ENCODE measurements at regions not wholly inside any gene's neighbourhood (a gene's known extent, or its start where the extent isn't known, plus 50 kb on each side); places are given as distances from the start of the nearest gene placed in this dataset.
"Not testable (repeated sequence)": the region's sequence is repeated elsewhere in the genome, so short reads cannot be mapped to it uniquely, and the experiment has no call there.

- Mint-ChIP-seq H3K4me3 (no peak overlapping the region), H3K9me3 (peaks cover 4% of the 10 kb centered on the region), H3K27ac (no peak overlapping the region), H3K4me1 (ENCODE audit: low read depth) (no peaks in the 10 kb centered on the region), H3K27me3 (no peaks in the 10 kb centered on the region), H3K36me3 (ENCODE audit: low read depth) (no peaks in the 10 kb centered on the region)
Measured at GRCh38 chr1:73499671-73500070, 698.3 kb downstream of the LRRIQ3 start.

GRCh38 chr1:73491621-73492020 lies 706.4 kb downstream of the LRRIQ3 start:
- no peak overlapping the region for H3K4me3 Mint-ChIP-seq
- H3K27me3 Mint-ChIP-seq: no peaks in the 10 kb centered on the region
- H3K36me3 Mint-ChIP-seq (ENCODE audit: low read depth): no peaks in the 10 kb centered on the region
- H3K9me3 Mint-ChIP-seq: peaks cover 14% of the 10 kb centered on the region
- H3K27ac Mint-ChIP-seq: no peak overlapping the region
- H3K4me1 Mint-ChIP-seq (ENCODE audit: low read depth): no peaks in the 10 kb centered on the region

- Mint-ChIP-seq H3K36me3 (ENCODE audit: low read depth) (no peaks in the 10 kb centered on the region), H3K27me3 (no peaks in the 10 kb centered on the region), H3K27ac (no peak overlapping the region), H3K9me3 (peaks cover 2% of the 10 kb centered on the region), H3K4me3 (no peak overlapping the region), H3K4me1 (ENCODE audit: low read depth) (no peaks in the 10 kb centered on the region)
Measured at GRCh38 chr1:73475316-73475870, 722.6 kb downstream of the LRRIQ3 start.

GRCh38 chr1:73472810-73473209 lies 725.2 kb downstream of the LRRIQ3 start:
- Mint-ChIP-seq H3K27me3 (no peaks in the 10 kb centered on the region), H3K27ac (no peak overlapping the region), H3K36me3 (ENCODE audit: low read depth) (no peaks in the 10 kb centered on the region), H3K4me3 (no peak overlapping the region), H3K4me1 (ENCODE audit: low read depth) (no peaks in the 10 kb centered on the region), H3K9me3 (peaks cover 5% of the 10 kb centered on the region)

GRCh38 chr1:73467731-73468130 lies 730.2 kb downstream of the LRRIQ3 start:
- no peak overlapping the region for H3K27ac Mint-ChIP-seq
- H3K4me3 Mint-ChIP-seq: no peak overlapping the region
- peaks cover 11% of the 10 kb centered on the region for H3K9me3 Mint-ChIP-seq
- no peaks in the 10 kb centered on the region for H3K4me1 Mint-ChIP-seq (ENCODE audit: low read depth)
- H3K36me3 Mint-ChIP-seq (ENCODE audit: low read depth): no peaks in the 10 kb centered on the region
- H3K27me3 Mint-ChIP-seq: no peaks in the 10 kb centered on the region

GRCh38 chr1:73463873-73464272 lies 734.1 kb downstream of the LRRIQ3 start:
- Mint-ChIP-seq H3K4me3 (no peak overlapping the region), H3K36me3 (ENCODE audit: low read depth) (no peaks in the 10 kb centered on the region), H3K9me3 (peaks cover 14% of the 10 kb centered on the region), H3K27ac (no peak overlapping the region), H3K4me1 (ENCODE audit: low read depth) (no peaks in the 10 kb centered on the region), H3K27me3 (no peaks in the 10 kb centered on the region)

- H3K27me3 Mint-ChIP-seq: no peaks in the 10 kb centered on the region
- H3K36me3 Mint-ChIP-seq (ENCODE audit: low read depth): no peaks in the 10 kb centered on the region
- H3K9me3 Mint-ChIP-seq: peaks cover 7% of the 10 kb centered on the region
- no peaks in the 10 kb centered on the region for H3K4me1 Mint-ChIP-seq (ENCODE audit: low read depth)
- no peak overlapping the region for H3K27ac Mint-ChIP-seq
- no peak overlapping the region for H3K4me3 Mint-ChIP-seq
Measured at GRCh38 chr1:73452522-73452921, 745.5 kb downstream of the LRRIQ3 start.

- H3K4me1 Mint-ChIP-seq (ENCODE audit: low read depth); H3K27ac Mint-ChIP-seq; H3K9me3 Mint-ChIP-seq; H3K36me3 Mint-ChIP-seq (ENCODE audit: low read depth); H3K4me3 Mint-ChIP-seq; H3K27me3 Mint-ChIP-seq: not testable (repeated sequence)
Measured at GRCh38 chr1:73450668-73451067, 747.3 kb downstream of the LRRIQ3 start.

GRCh38 chr1:73411479-73411878 lies 786.5 kb downstream of the LRRIQ3 start:
- Mint-ChIP-seq H3K27ac (no peak overlapping the region), H3K36me3 (ENCODE audit: low read depth) (no peaks in the 10 kb centered on the region), H3K4me1 (ENCODE audit: low read depth) (no peaks in the 10 kb centered on the region), H3K4me3 (no peak overlapping the region), H3K9me3 (no peaks in the 10 kb centered on the region), H3K27me3 (no peaks in the 10 kb centered on the region)

GRCh38 chr1:73401666-73402065 lies 796.3 kb downstream of the LRRIQ3 start:
- no peaks in the 10 kb centered on the region for H3K27me3 Mint-ChIP-seq
- no peaks in the 10 kb centered on the region for H3K4me1 Mint-ChIP-seq (ENCODE audit: low read depth)
- H3K27ac Mint-ChIP-seq: no peak overlapping the region
- peaks cover 4% of the 10 kb centered on the region for H3K9me3 Mint-ChIP-seq
- H3K36me3 Mint-ChIP-seq (ENCODE audit: low read depth): no peaks in the 10 kb centered on the region
- H3K4me3 Mint-ChIP-seq: no peak overlapping the region

GRCh38 chr1:73382966-73383365 lies 815.0 kb downstream of the LRRIQ3 start:
- H3K27ac Mint-ChIP-seq: no peak overlapping the region
- peaks cover 28% of the 10 kb centered on the region for H3K9me3 Mint-ChIP-seq
- H3K36me3 Mint-ChIP-seq (ENCODE audit: low read depth): no peaks in the 10 kb centered on the region
- no peaks in the 10 kb centered on the region for H3K4me1 Mint-ChIP-seq (ENCODE audit: low read depth)
- no peaks in the 10 kb centered on the region for H3K27me3 Mint-ChIP-seq
- H3K4me3 Mint-ChIP-seq: no peak overlapping the region

- no peaks in the 10 kb centered on the region for H3K4me1 Mint-ChIP-seq (ENCODE audit: low read depth)
- H3K27me3 Mint-ChIP-seq: no peaks in the 10 kb centered on the region
- no peak overlapping the region for H3K27ac Mint-ChIP-seq
- no peak overlapping the region for H3K4me3 Mint-ChIP-seq
- no peaks in the 10 kb centered on the region for H3K36me3 Mint-ChIP-seq (ENCODE audit: low read depth)
- H3K9me3 Mint-ChIP-seq: peaks cover 7% of the 10 kb centered on the region
Measured at GRCh38 chr1:73366734-73367413, 831.1 kb downstream of the LRRIQ3 start.

- Mint-ChIP-seq H3K4me1 (ENCODE audit: low read depth) (no peaks in the 10 kb centered on the region), H3K27ac (no peak overlapping the region), H3K36me3 (ENCODE audit: low read depth) (no peaks in the 10 kb centered on the region), H3K9me3 (peaks cover 17% of the 10 kb centered on the region), H3K27me3 (no peaks in the 10 kb centered on the region), H3K4me3 (no peak overlapping the region)
Measured at GRCh38 chr1:73359001-73359400, 839.0 kb downstream of the LRRIQ3 start.

GRCh38 chr1:73356485-73356884 lies 841.5 kb downstream of the LRRIQ3 start:
- no peaks in the 10 kb centered on the region for H3K36me3 Mint-ChIP-seq (ENCODE audit: low read depth)
- H3K4me1 Mint-ChIP-seq (ENCODE audit: low read depth): no peaks in the 10 kb centered on the region
- H3K9me3 Mint-ChIP-seq: peaks cover 20% of the 10 kb centered on the region
- no peak overlapping the region for H3K27ac Mint-ChIP-seq
- no peaks in the 10 kb centered on the region for H3K27me3 Mint-ChIP-seq
- no peak overlapping the region for H3K4me3 Mint-ChIP-seq

- no peaks in the 10 kb centered on the region for H3K36me3 Mint-ChIP-seq (ENCODE audit: low read depth)
- no peaks in the 10 kb centered on the region for H3K9me3 Mint-ChIP-seq
- no peaks in the 10 kb centered on the region for H3K4me1 Mint-ChIP-seq (ENCODE audit: low read depth)
- no peak overlapping the region for H3K27ac Mint-ChIP-seq
- no peak overlapping the region for H3K4me3 Mint-ChIP-seq
- no peaks in the 10 kb centered on the region for H3K27me3 Mint-ChIP-seq
Measured at GRCh38 chr1:73343947-73344346, 854.0 kb downstream of the LRRIQ3 start.

GRCh38 chr1:73333847-73334503 lies 864.0 kb downstream of the LRRIQ3 start:
- Mint-ChIP-seq H3K4me3 (no peak overlapping the region), H3K27me3 (no peaks in the 10 kb centered on the region), H3K4me1 (ENCODE audit: low read depth) (no peaks in the 10 kb centered on the region), H3K36me3 (ENCODE audit: low read depth) (no peaks in the 10 kb centered on the region), H3K9me3 (peaks cover 29% of the 10 kb centered on the region), H3K27ac (no peak overlapping the region)

Measured in stimulated activated naive CD8-positive, alpha-beta T cell treated with anti-CD3 and anti-CD28 coated beads, Interleukin-15, Interleukin-2, amounts not matched to agents 100 ng/mL and 50 ng/mL, for 24 hours (primary cell).